HTR-8/SVneo (cell line): ENCODE measurements at regions not wholly inside any gene's neighbourhood (a gene's known extent, or its start where the extent isn't known, plus 50 kb on each side); places are given as distances from the start of the nearest gene placed in this dataset.
A peak's percentile ranks its signal among the peaks of the same experiment; 100 is the strongest.
"Not testable (repeated sequence)": the region's sequence is repeated elsewhere in the genome, so short reads cannot be mapped to it uniquely, and the experiment has no call there.

Source experiments
- DNase-seq: peaks from one replicate; pipeline ENCODE4 v3.0.0; 2011; ENCODE audit warnings: low spot score, mixed read lengths; ENCODE audit not compliant: insufficient read length
- FAIRE-seq: peaks from 2 replicates; lab custom pipeline; 2011; peaks lifted over from hg19 to GRCh38; lab: Jason Lieb, UNC

DNA sequence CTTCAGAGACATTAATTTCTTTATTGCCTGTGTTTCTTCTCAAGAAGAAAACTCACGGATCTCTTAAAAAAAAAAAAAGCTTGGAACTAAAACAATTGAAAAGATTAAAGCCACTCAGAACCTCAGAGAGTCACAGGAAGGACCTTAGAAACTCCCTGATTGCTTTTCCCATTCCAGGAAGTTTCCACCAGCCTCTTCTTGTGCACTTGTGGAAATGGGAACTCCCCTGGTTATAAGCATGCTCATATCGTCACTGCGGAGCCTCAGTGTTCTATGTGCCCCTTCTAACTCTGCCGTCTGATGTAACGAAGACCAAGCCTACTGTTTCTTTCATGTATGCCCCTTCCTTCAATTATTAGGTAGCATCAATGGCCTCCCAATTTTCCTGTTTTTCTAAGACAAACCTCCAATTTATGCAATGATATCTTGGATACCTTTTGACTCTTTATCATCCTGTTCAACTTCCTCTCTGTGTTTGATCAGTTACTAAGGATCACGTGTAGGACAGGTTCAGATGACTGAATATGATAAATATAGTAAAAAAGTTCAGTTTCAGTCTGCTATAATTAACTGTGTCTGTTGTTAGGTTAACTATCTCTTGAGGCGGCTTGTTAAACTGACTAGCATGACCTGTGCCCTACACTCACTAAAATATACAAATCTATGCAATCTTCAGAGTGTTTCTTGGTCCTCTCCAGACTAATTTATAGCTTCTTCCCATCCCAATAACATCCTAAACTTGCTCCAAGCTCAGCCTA is 593.7 kb upstream of the CHAC2 start:
- DNase-seq (no peak), FAIRE-seq (no peak)

DNA sequence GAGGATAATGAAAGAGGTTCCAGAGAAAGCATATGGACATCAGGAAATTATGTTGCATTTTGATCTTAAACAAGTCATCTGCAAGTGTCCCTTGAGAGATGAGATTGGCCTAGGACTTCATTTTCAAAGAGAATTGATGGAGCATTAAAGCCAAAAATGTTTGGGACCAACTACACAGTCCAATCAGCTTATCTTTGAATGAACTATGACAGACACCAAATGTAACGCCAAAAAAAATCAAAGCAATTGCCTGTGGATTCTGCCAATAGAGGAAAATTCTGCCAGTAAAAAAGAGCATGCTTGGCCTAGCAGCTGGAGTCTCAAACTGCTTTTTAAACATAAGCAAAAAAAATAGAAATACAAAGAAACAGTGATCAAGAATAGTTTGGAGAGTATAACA is 594.5 kb upstream of the CHAC2 start:
- FAIRE-seq (no peak), DNase-seq (no peak)

DNA sequence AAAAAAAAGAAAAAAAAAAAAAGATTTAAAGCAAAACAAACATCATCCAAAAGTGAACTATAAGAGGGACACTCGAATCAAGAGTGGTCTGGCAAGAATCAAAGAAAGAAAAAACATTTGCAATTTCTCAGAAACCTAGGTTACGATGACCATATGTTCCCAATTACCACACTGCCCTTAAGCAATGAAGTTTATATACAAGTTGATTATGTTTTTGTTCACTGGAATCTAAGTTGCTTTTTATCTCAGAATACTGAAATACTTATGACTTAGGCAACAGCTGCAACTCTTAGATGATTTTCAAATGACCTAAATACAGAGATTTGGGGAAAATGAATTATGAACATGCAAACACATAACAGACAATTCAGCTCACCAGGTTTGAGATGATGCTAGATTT is 597.1 kb upstream of the CHAC2 start:
- FAIRE-seq (no peak), DNase-seq (no peak)

- no peak for FAIRE-seq
These were observed 600.4 kb upstream of the CHAC2 start for GRCh38 chr2:53167227-53167626.

GRCh38 chr2:53150146-53150545 is 617.5 kb upstream of the CHAC2 start:
- FAIRE-seq (no peak), DNase-seq (no peak)

More at GRCh38 chr2:53167227-53167626, 600.4 kb upstream of the CHAC2 start:
- DNase-seq, result no peak

- DNase-seq (no peak), FAIRE-seq (no peak)
These were observed 619.4 kb upstream of the CHAC2 start for GRCh38 chr2:53148221-53148620.

DNA sequence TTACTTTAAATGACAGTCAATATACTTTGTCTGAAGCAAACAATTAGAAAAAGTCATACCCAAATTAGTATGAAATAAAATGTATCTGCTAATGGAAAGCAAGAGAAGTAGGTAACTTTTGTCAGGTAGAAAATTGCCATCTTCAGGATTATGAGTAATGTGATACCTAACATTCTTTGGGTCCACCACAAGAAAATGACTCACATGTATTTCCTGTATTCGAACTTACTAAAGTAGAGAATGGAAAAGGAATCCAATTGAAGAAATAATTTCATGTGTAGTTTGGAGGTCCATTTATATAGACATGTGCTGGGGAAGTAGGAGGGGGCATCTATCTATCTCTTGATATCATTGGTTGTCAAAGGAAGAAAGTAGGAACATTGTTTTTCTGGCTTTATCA is 636.2 kb upstream of the CHAC2 start:
- DNase-seq, result peak; percentile 32
- peak; percentile 16 for FAIRE-seq

DNA sequence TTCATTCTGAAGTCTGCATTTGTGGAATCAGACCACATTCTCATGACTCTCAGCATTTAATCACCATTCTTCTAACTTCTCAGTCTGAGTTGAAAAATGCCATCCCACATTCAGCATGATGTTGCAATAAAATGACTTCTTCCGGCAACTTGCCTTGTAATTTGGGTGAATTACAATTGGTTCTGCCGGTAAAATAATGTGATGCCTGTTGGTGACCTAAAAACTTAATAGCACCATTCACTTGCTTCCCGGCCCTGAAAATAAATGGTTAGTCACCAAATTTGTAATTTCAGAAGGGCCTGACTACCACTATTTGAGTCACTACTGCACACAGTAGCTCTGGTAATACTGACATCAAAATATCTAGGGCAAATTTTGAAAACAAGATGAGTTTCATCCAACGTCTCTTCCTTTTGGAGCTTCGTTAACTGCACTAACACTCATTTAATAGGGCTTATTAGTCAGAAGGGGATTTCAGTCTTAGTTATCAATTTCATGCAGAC is 637.1 kb upstream of the CHAC2 start:
- FAIRE-seq (no peak), DNase-seq (peak; percentile 14)

- FAIRE-seq (peak; percentile 74), DNase-seq (peak; percentile 30)
These were observed 637.8 kb upstream of the CHAC2 start for GRCh38 chr2:53129851-53130250.

DNA sequence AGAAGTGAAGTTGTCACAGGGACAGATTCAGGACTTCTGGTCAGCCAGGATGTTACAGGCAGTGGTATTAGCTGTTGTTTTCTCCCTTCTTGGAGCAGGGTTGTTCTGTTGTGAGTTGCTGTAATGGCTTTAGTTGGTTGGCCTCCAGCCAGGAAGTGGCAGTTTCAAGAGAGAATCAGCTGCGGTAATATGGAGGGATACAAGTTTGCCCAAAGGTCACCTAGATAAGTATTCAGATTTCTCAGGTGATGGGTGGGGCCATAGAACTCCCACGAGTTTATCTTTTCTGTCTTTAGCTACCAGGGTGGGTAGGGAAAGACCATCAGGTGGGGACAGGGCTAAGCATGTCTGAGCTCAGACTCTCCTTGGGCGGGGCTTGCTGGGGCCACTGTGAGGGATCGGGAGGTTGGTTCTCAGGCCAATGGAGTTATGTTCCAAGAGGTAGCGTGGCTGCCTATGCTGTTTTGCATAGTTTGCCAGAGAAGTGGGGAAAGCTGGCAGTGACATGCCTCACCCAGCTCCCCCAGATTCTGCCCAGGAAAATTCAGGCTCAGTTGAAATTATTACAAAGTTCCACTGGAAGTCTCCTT is 640.4 kb upstream of the CHAC2 start:
- FAIRE-seq (no peak), DNase-seq (no peak)

- FAIRE-seq (no peak), DNase-seq (no peak)
These were observed 652.6 kb upstream of the CHAC2 start for GRCh38 chr2:53114991-53115390.

- no peak for FAIRE-seq
- DNase-seq, result no peak
These were observed 653.0 kb upstream of the CHAC2 start for GRCh38 chr2:53114582-53114981.

- DNase-seq, FAIRE-seq: not testable (repeated sequence)
These were observed 655.2 kb upstream of the CHAC2 start for GRCh38 chr2:53112408-53112807.

GRCh38 chr2:53111406-53111805 is 656.2 kb upstream of the CHAC2 start:
- no peak for DNase-seq
- FAIRE-seq, result no peak

- FAIRE-seq (no peak), DNase-seq (no peak)
These were observed 656.6 kb upstream of the CHAC2 start for GRCh38 chr2:53111004-53111403.

DNA sequence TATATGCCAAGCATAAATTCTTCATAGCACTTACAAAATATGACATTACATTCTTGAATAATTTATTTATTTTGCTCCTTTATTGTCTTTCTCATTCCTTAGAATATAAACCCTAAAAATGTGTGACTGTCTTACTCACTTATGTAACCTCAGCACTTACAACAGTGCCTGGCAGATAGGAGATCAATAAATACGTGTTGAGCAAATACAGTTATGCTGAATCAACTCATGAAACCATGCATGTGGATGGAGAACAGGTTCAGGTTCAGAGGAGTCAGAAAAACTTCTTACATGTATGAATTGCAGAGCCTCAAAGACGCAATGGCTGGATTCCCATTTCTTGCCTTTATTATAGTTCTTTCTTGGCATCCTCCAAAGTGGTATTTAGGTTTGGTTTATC is 659.4 kb upstream of the CHAC2 start:
- DNase-seq (no peak), FAIRE-seq (no peak)

GRCh38 chr2:53104263-53104662 is 663.3 kb upstream of the CHAC2 start:
- no peak for FAIRE-seq
- peak; percentile 78 for DNase-seq

GRCh38 chr2:53103679-53104078 is 663.9 kb upstream of the CHAC2 start:
- FAIRE-seq, result no peak
- no peak for DNase-seq

DNA sequence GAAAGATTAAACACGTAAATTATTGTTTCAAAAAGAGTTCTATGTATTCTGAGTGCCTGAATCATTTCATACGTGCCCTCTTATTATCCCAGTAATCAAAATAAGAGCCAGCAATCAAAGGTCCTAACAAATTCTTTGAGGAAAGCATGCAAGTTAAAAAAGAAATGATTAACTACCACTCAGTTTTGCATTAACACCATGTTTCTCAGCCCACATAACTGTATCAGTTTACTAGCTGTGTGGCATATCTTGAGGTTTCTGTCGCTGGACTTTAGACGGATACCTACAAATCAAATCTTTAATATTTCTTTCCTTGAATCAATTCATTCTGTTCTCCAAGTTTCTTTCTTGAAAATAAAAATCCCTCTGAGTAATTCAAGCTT is 668.9 kb upstream of the CHAC2 start:
- FAIRE-seq, result no peak

GRCh38 chr2:53096351-53096750 is 671.3 kb upstream of the CHAC2 start:
- FAIRE-seq, result no peak
- no peak for DNase-seq

More for the DNA sequence above, 668.9 kb upstream of the CHAC2 start:
- no peak for DNase-seq

GRCh38 chr2:53095664-53096063 is 671.9 kb upstream of the CHAC2 start:
- DNase-seq, result no peak
- FAIRE-seq, result no peak

DNA sequence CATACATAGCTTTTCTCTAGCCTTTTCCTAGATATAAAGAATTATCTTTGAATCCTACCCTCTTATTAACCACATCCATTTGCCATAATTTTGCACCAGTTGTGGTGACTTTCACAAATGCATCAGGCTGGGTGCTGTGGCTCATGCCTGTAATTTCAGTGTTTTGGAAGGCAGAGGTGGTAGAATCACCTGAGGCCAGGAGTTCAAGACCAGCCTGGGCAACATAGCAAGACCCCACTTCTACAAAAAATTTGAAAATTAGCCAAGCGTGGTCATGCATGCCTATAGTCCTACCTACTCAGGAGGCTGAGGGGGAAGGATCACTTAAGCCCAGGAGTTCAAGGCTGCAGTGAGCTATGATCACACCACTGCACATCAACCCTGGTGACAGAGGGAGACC is 672.4 kb upstream of the CHAC2 start:
- FAIRE-seq (no peak), DNase-seq (no peak)
